ENCODE measurements at regions not wholly inside any gene's neighbourhood (a gene's known extent, or its start where the extent isn't known, plus 50 kb on each side); places are given as distances from the start of the nearest gene placed in this dataset.

- DNase-seq: no peak
Observed at GRCh38 chr9:16954040-16954439, 83.6 kb upstream of the BNC2 start.

GRCh38 chr9:16951502-16951901, 81.0 kb upstream of the BNC2 start:
- no peak for DNase-seq

- DNase-seq: no peak
Observed at GRCh38 chr9:16950051-16950450, 79.6 kb upstream of the BNC2 start.

GRCh38 chr9:16930578-16930977, 60.1 kb upstream of the BNC2 start:
- no peak for DNase-seq

DNA sequence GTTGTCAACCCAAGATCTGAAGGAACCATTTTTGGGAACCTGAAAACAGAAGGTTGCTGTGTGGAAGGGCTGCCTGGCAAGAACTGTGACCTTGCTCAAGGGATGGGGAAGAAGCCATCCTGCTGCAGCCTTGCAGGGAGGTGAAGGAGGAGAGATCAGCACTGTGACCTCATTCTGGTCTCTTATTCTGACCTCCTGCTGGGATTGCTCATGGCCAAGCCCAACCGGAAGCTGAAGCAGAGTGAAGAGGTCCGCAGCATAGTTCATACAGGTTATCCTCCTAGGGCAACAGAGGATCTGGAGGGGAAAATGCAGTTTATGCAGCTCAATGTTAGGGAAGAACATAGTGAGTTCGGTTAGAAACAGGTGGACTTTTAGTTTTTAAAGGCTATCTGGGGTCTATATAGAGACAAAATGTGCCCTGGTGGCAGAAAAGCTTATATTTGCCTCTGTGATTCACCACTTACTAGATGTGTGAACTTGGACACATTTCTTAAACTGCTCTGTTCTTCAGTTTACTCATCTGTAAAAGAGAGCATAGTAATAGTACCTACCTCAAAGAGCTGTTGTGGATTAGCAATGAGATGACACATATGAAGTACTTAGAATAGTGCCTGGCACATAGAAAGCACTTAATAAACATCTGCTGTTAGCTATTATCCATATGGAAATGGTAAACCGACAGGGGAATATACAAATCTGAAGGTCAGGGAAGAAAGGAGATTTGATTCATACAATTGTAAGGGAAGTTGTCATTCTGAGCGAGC, 57.9 kb upstream of the BNC2 start:
- no peak for DNase-seq

DNA sequence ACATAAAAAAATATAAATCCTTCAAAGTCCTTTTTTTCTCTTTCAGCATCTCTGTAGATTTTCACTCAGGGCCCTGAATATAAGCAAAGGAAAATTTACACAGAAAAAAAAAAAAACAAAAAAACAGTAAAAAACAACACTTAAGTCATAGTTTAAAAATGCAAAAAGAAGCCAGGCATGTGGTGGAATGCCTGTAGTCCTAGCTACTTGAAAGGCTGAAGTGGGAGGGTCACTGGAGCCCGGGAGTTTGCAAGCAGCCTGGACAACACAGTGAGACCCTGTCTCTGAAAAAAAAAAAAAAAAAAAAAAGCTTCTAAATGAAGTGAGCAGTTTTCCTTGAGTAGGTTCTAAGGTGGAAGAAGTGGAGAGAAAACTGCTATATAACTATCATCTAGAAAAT, 55.0 kb upstream of the BNC2 start:
- DNase-seq: no peak

- no peak for DNase-seq
Observed at GRCh38 chr9:16924311-16924915, 53.9 kb upstream of the BNC2 start.

DNA sequence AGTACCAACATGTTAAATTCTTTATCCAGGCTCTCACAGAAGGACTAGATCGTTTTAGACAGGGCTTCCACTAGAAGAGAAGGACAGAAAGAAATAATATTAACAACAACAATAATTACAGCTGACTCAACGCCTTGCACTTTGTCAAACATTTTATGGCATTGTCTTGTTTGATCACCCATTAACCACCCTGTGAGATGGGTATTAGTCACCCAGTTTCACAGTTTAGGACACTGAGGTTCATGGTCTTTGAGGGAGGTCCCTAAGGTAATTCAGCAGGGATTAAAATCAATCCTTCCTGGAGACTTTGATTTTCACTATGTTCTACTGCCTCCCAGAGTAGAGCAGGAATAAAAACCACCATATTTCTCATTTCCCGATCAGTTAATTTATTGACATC, 51.4 kb upstream of the BNC2 start:
- DNase-seq: no peak

All from amygdala (tissue), 56 donors.